Ascending aorta (tissue), 2 donors: ENCODE measurements at regions not wholly inside any gene's neighbourhood (a gene's known extent, or its start where the extent isn't known, plus 50 kb on each side); places are given as distances from the start of the nearest gene placed in this dataset.

ENCODE experiments used
- DNase-seq, 2 donors: peaks; one replicate each; pipeline ENCODE4 v3.0.0-alpha.2; 2019; ENCODE audit warnings: low spot score in 2 of 2
- H3K27ac ChIP-seq, 2 donors: fragments of 200-600 bp; sonication (generic); one replicate each; pipeline ENCODE4 v1.5.1; 2016 to 2017; ENCODE audit warnings: mild to moderate bottlenecking in 1 of 2
- H3K27me3 ChIP-seq: fragments of 200-600 bp; sonication (generic); one replicate; pipeline ENCODE4 v1.5.1; 2017
- H3K36me3 ChIP-seq, 2 donors: fragments of 200-600 bp; sonication (generic); one replicate each; pipeline ENCODE4 v1.5.1; 2016
- H3K4me1 ChIP-seq, 2 donors: fragments of 200-600 bp; sonication (generic); one replicate each; pipeline ENCODE4 v1.5.1; 2016 to 2017; ENCODE audit warnings: mild to moderate bottlenecking in 1 of 2
- H3K4me3 ChIP-seq, 2 donors: fragments of 200-600 bp; sonication (generic); one replicate each; pipeline ENCODE4 v1.5.1; 2016 to 2017; ENCODE audit warnings: mild to moderate bottlenecking in 1 of 2
- H3K9me3 ChIP-seq, 2 donors: fragments of 200-600 bp; sonication (generic); one replicate each; pipeline ENCODE4 v1.5.1; 2016
- intact Hi-C: fragments of 100-400 bp; cut with DNase I; formaldehyde crosslinking; loops from one replicate; pipeline ENCODE4 v1.15.1; 2023
- TF ChIP-seq, protein P1 (sequence below), 3 experiments: fragments of 200-600 bp in 2 of 3; fragments of 450-650 bp in 1 of 3; sonication (generic) in 2 of 3; IDR thresholded peaks; one replicate each; pipeline ENCODE4 v1.5.1; 2016 to 2019; ENCODE audit warnings: antibody characterized with exemption in 3 of 3, mild to moderate bottlenecking in 1 of 3, moderate library complexity in 1 of 3

DNA sequence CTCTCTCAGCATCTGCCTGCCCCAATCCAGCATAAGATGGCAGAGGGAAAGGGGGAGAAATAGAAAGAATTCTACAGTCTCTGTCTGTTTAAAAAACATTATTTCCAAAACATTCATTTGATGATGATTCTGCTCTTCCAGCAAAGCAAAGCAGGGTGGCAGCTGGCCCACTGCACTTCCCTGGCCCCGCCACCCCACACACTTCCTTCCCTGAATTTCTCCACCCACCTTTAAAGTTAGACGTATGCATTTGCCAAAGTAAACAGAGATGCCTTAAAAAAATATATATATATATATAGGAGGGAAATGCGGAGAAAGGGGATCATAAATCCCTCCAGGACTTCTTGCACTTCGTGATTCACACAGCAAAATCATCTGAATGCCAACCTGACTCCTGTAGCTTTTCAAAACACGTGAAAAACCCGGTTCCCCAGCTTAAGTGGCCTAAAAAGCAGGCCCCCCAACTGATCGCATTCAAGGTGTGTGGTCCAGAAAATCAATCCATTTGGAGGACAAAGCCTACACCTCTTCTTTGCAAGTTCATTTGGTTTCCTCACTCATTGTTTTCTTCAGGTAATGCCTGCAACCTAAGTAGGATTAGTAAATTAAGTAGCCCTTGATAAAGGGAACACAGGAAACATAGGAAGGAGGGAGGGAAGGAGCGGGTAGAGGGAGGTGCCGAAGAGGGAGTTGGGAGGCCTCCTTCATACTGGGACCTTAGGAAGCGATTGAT is 68.8 kb downstream of the LLPH start:
- TF ChIP-seq, protein P1, sequence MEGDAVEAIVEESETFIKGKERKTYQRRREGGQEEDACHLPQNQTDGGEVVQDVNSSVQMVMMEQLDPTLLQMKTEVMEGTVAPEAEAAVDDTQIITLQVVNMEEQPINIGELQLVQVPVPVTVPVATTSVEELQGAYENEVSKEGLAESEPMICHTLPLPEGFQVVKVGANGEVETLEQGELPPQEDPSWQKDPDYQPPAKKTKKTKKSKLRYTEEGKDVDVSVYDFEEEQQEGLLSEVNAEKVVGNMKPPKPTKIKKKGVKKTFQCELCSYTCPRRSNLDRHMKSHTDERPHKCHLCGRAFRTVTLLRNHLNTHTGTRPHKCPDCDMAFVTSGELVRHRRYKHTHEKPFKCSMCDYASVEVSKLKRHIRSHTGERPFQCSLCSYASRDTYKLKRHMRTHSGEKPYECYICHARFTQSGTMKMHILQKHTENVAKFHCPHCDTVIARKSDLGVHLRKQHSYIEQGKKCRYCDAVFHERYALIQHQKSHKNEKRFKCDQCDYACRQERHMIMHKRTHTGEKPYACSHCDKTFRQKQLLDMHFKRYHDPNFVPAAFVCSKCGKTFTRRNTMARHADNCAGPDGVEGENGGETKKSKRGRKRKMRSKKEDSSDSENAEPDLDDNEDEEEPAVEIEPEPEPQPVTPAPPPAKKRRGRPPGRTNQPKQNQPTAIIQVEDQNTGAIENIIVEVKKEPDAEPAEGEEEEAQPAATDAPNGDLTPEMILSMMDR (IDR thresholded peaks at IDR 0.05), result no peak

DNA sequence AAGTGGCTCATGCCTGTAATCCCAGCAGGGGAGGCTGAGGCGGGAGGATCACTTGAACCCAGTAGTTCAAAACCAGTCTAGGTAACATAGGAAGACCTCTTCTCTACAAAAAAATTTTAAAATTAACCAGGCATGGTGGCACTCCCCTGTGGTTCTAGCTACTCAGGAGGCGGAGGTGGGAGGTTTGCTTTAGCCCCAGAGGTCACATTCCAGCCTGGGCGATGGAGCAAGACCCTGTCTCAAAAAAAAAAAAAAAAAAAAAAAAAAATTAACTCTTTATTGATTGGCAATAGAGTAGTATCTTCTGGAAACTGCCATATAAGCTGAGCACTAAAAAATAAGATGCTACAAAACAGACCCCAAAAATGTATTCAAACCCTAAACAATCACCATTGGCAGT is 69.5 kb downstream of the LLPH start:
- Histone ChIP-seq H3K9me3 (no peaks in the 10 kb centered on the region), H3K27ac (no peak overlapping the region), H3K36me3 (no peaks in the 10 kb centered on the region), H3K4me1 (no peaks in the 10 kb centered on the region), H3K27me3 (no peaks in the 10 kb centered on the region), H3K4me3 (no peak overlapping the region)
- TF ChIP-seq, protein P1 (IDR thresholded peaks at IDR 0.05), result no peak
- intact Hi-C loops, result no loop called here
- DNase-seq, result no peak

More for the DNA sequence above, 68.8 kb downstream of the LLPH start:
- intact Hi-C loops, result no loop called here
- Histone ChIP-seq H3K4me3 (no peak overlapping the region), H3K27me3 (no peaks in the 10 kb centered on the region), H3K27ac (no peak overlapping the region), H3K36me3 (no peaks in the 10 kb centered on the region), H3K4me1 (no peaks in the 10 kb centered on the region), H3K9me3 (no peaks in the 10 kb centered on the region)
- no peak for DNase-seq

DNA sequence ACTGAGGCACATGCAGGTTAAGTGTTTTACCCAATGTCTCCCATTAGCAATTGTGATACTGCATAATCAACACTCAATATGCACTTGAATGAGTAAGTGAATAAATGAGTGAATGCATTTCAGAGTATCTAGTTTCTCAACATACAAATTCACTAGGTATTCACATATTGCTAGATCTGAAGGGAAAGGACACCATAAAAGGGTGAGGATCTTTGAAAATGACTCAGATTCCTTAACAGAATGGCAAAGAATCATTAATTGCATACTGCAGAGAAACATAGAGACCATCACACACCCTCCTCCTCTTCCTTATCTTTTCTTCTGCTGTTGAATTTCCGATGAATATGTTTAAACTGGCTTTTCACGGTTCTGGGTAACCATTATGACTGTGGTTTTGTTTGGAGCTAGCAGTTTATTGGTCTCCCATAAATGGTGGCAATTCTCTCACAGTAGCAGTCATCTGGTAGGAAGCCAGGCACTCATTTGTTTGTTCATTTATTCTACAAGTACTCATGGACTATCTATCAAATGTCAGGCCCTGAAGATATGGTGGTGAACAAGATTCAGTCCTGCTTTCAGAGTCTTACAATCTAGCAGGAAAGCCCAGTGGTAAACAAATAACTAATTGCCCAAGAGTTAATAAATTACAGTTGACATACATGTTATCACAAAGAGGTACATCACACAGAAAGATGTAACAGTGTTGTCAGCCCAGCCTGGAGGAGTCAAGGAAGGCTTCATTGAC is 70.2 kb downstream of the LLPH start:
- Histone ChIP-seq H3K4me3 (no peak overlapping the region), H3K4me1 (no peaks in the 10 kb centered on the region), H3K27me3 (no peaks in the 10 kb centered on the region), H3K27ac (no peak overlapping the region), H3K36me3 (no peaks in the 10 kb centered on the region), H3K9me3 (no peaks in the 10 kb centered on the region)
- TF ChIP-seq, protein P1 (IDR thresholded peaks at IDR 0.05), result no peak
- no peak for DNase-seq
- intact Hi-C loops, result no loop called here

DNA sequence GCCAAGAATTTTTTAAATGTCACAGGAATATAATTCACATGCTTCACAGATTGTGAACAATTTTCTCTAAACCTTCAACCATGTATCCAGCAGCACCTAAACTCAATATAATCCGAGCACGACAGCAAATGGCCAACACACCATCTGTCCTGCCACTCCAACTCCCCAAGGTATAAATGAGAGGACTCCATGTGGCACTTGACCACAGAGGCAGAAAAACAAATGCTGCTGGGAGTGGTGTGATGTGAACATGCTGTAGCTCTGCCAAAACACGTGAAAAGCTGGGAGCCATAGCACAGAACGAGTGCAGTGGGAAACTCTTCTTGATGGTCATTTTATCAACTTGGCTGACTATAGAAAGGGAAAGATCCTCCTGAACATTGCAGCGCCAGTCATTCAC is 70.9 kb downstream of the LLPH start:
- TF ChIP-seq, protein P1 (IDR thresholded peaks at IDR 0.05), result no peak
- no peak overlapping the region for H3K27ac ChIP-seq
- H3K4me1 ChIP-seq, result no peaks in the 10 kb centered on the region
- no peaks in the 10 kb centered on the region for H3K9me3 ChIP-seq
- DNase-seq, result no peak
- intact Hi-C loops, result no loop called here
- H3K27me3 ChIP-seq, result no peaks in the 10 kb centered on the region
- H3K4me3 ChIP-seq, result no peak overlapping the region
- no peaks in the 10 kb centered on the region for H3K36me3 ChIP-seq

DNA sequence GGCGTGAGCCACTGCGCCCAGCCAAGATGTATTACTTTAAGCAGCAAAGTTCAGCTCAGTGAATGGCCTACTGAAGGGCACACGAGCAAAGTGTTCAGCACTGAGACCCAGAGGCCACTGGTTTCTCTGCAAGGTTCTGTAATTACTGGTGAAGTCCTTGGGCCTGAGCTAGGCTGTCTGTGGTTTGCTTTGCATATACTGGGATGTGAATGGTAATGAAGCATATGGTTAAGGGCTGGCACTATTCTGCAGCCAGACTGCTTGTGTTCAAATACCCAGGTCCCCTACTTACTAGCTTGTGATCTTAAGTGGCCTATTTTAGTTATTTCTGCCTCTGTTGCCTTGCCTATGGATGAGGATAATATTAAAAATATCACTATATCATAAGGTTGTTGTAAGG is 72.0 kb downstream of the LLPH start:
- no peak overlapping the region for H3K27ac ChIP-seq
- H3K4me1 ChIP-seq, result no peaks in the 10 kb centered on the region
- DNase-seq, result no peak
- intact Hi-C loops, result no loop called here
- H3K4me3 ChIP-seq, result no peak overlapping the region
- H3K9me3 ChIP-seq, result no peaks in the 10 kb centered on the region
- TF ChIP-seq, protein P1 (IDR thresholded peaks at IDR 0.05), result no peak
- H3K27me3 ChIP-seq, result no peaks in the 10 kb centered on the region
- H3K36me3 ChIP-seq, result no peaks in the 10 kb centered on the region
